Activated T-cell treated with anti-CD3 and anti-CD28 coated beads, Interleukin-2, amount 50 U/mL, for 72 hours (primary cell): ENCODE measurements at regions not wholly inside any gene's neighbourhood (a gene's known extent, or its start where the extent isn't known, plus 50 kb on each side); places are given as distances from the start of the nearest gene placed in this dataset.

ENCODE experiments used
- ATAC-seq, 2 donors: fragments of 150-1000 bp; cut with Tn5 transposase; replicated peaks in 1 of 2; 2 replicates each; pipeline ENCODE4 v1.10.0; 2021; ENCODE audit warnings: moderate library complexity in 2 of 2, mild to moderate bottlenecking in 1 of 2
- DNase-seq, 2 donors: peaks; one replicate each; pipeline ENCODE4 v3.0.0; 2021 to 2022; ENCODE audit warnings: mixed read lengths in 1 of 2
- H3K27ac Mint-ChIP-seq: one replicate; pipeline ENCODE4 v1.8.0; 2022; ENCODE audit warnings: mild to moderate bottlenecking, moderate library complexity, mixed read lengths
- H3K27me3 Mint-ChIP-seq: one replicate; pipeline ENCODE4 v1.8.0; 2022; ENCODE audit warnings: low read depth, mixed read lengths
- H3K36me3 Mint-ChIP-seq, 2 donors: one replicate each; pipeline ENCODE4 v1.8.0; 2022; ENCODE audit warnings: mixed read lengths in 2 of 2, mild to moderate bottlenecking in 1 of 2; ENCODE audit not compliant: insufficient read depth in 2 of 2
- H3K4me1 Mint-ChIP-seq: one replicate; pipeline ENCODE4 v1.8.0; 2022; ENCODE audit warnings: low read depth, mixed read lengths
- H3K4me3 Mint-ChIP-seq, 2 donors: one replicate each; pipeline ENCODE4 v1.8.0; 2022; ENCODE audit warnings: mild to moderate bottlenecking in 2 of 2, mixed read lengths in 2 of 2, moderate library complexity in 2 of 2
- H3K9me3 Mint-ChIP-seq, 2 donors: one replicate each; pipeline ENCODE4 v1.8.0; 2022; ENCODE audit warnings: mixed read lengths in 2 of 2

- ATAC-seq (no peak), DNase-seq (no peak)
- H3K4me1 Mint-ChIP-seq, result no peaks in the 10 kb centered on the region
- H3K4me3 Mint-ChIP-seq, result no peak overlapping the region
- H3K36me3 Mint-ChIP-seq, result no peaks in the 10 kb centered on the region
- H3K27me3 Mint-ChIP-seq, result no peaks in the 10 kb centered on the region
- no peak overlapping the region for H3K27ac Mint-ChIP-seq
- peaks cover 1 to 9% of the 10 kb centered on the region in 2 donors for H3K9me3 Mint-ChIP-seq
Measured at GRCh38 chr1:104801344-104801743, 1051.6 kb downstream of the AMY1C start.

- Mint-ChIP-seq H3K4me3 (no peak overlapping the region), H3K9me3 (peaks cover 0 to 6% of the 10 kb centered on the region in 2 donors)
- ATAC-seq, result no peak
Measured at GRCh38 chr1:104804147-104804546, 1054.4 kb downstream of the AMY1C start.

GRCh38 chr1:104807590-104807989, 1057.9 kb downstream of the AMY1C start:
- no peak overlapping the region for H3K27ac Mint-ChIP-seq
- no peaks in the 10 kb centered on the region for H3K36me3 Mint-ChIP-seq
- no peak for DNase-seq
- H3K9me3 Mint-ChIP-seq, result peaks cover 1 to 8% of the 10 kb centered on the region in 2 donors
- H3K4me1 Mint-ChIP-seq, result no peaks in the 10 kb centered on the region
- ATAC-seq, result no peak
- no peaks in the 10 kb centered on the region for H3K27me3 Mint-ChIP-seq
- H3K4me3 Mint-ChIP-seq, result no peak overlapping the region

More at GRCh38 chr1:104804147-104804546, 1054.4 kb downstream of the AMY1C start:
- H3K27me3 Mint-ChIP-seq, result no peaks in the 10 kb centered on the region
- no peaks in the 10 kb centered on the region for H3K4me1 Mint-ChIP-seq
- DNase-seq, result no peak
- no peak overlapping the region for H3K27ac Mint-ChIP-seq
- no peaks in the 10 kb centered on the region for H3K36me3 Mint-ChIP-seq

- H3K9me3 Mint-ChIP-seq, result peaks cover 1 to 4% of the 10 kb centered on the region in 2 donors
- DNase-seq (no peak), ATAC-seq (no peak)
- H3K36me3 Mint-ChIP-seq, result peaks cover 0 to 1% of the 10 kb centered on the region in 2 donors
- H3K27ac Mint-ChIP-seq, result no peak overlapping the region
- H3K4me1 Mint-ChIP-seq, result no peaks in the 10 kb centered on the region
- H3K27me3 Mint-ChIP-seq, result no peaks in the 10 kb centered on the region
- H3K4me3 Mint-ChIP-seq, result no peak overlapping the region
Measured at GRCh38 chr1:104825401-104825800, 1075.7 kb downstream of the AMY1C start.

- no peaks in the 10 kb centered on the region for H3K27me3 Mint-ChIP-seq
Measured at GRCh38 chr1:104830534-104830933, 1080.8 kb downstream of the AMY1C start.

GRCh38 chr1:104852151-104852550, 1102.5 kb downstream of the AMY1C start:
- ATAC-seq, result no peak
- no peaks in the 10 kb centered on the region for H3K36me3 Mint-ChIP-seq
- no peak overlapping the region for H3K27ac Mint-ChIP-seq

More at GRCh38 chr1:104830534-104830933, 1080.8 kb downstream of the AMY1C start:
- H3K27ac Mint-ChIP-seq, result no peak overlapping the region
- H3K4me1 Mint-ChIP-seq, result no peaks in the 10 kb centered on the region
- no peak overlapping the region for H3K4me3 Mint-ChIP-seq
- H3K9me3 Mint-ChIP-seq, result peaks cover 16 to 22% of the 10 kb centered on the region in 2 donors
- peaks cover 0 to 7% of the 10 kb centered on the region in 2 donors for H3K36me3 Mint-ChIP-seq
- ATAC-seq (no peak), DNase-seq (no peak)

GRCh38 chr1:104853276-104853675, 1103.6 kb downstream of the AMY1C start:
- DNase-seq, result no peak
- no peaks in the 10 kb centered on the region for H3K27me3 Mint-ChIP-seq

More at GRCh38 chr1:104852151-104852550, 1102.5 kb downstream of the AMY1C start:
- no peak for DNase-seq
- no peak overlapping the region for H3K4me3 Mint-ChIP-seq
- H3K4me1 Mint-ChIP-seq, result no peaks in the 10 kb centered on the region
- no peaks in the 10 kb centered on the region for H3K27me3 Mint-ChIP-seq
- H3K9me3 Mint-ChIP-seq, result peaks cover 1 to 3% of the 10 kb centered on the region in 2 donors

GRCh38 chr1:104854529-104854928, 1104.8 kb downstream of the AMY1C start:
- Mint-ChIP-seq H3K4me3 (no peak overlapping the region), H3K9me3 (peaks cover 1 to 12% of the 10 kb centered on the region in 2 donors), H3K27ac (no peak overlapping the region), H3K27me3 (no peaks in the 10 kb centered on the region), H3K36me3 (no peaks in the 10 kb centered on the region), H3K4me1 (no peaks in the 10 kb centered on the region)
- no peak for ATAC-seq
- no peak for DNase-seq

More at GRCh38 chr1:104853276-104853675, 1103.6 kb downstream of the AMY1C start:
- Mint-ChIP-seq H3K9me3 (peaks cover 1 to 8% of the 10 kb centered on the region in 2 donors), H3K4me3 (no peak overlapping the region), H3K36me3 (no peaks in the 10 kb centered on the region), H3K27ac (no peak overlapping the region), H3K4me1 (no peaks in the 10 kb centered on the region)
- no peak for ATAC-seq

GRCh38 chr1:104855550-104855949, 1105.9 kb downstream of the AMY1C start:
- peaks cover 0 to 2% of the 10 kb centered on the region in 2 donors for H3K36me3 Mint-ChIP-seq
- no peak for ATAC-seq
- H3K9me3 Mint-ChIP-seq, result peaks cover 1 to 13% of the 10 kb centered on the region in 2 donors
- H3K4me1 Mint-ChIP-seq, result no peaks in the 10 kb centered on the region
- H3K27me3 Mint-ChIP-seq, result no peaks in the 10 kb centered on the region
- H3K4me3 Mint-ChIP-seq, result no peak overlapping the region
- no peak for DNase-seq
- no peak overlapping the region for H3K27ac Mint-ChIP-seq

GRCh38 chr1:104856091-104856490, 1106.4 kb downstream of the AMY1C start:
- no peak for DNase-seq
- Mint-ChIP-seq H3K9me3 (peaks cover 1 to 13% of the 10 kb centered on the region in 2 donors), H3K4me1 (no peaks in the 10 kb centered on the region), H3K36me3 (peaks cover 0 to 2% of the 10 kb centered on the region in 2 donors), H3K4me3 (no peak overlapping the region), H3K27me3 (no peaks in the 10 kb centered on the region), H3K27ac (no peak overlapping the region)
- ATAC-seq, result no peak

GRCh38 chr1:104856518-104856917, 1106.8 kb downstream of the AMY1C start:
- Mint-ChIP-seq H3K4me3 (no peak overlapping the region), H3K4me1 (no peaks in the 10 kb centered on the region), H3K27ac (no peak overlapping the region), H3K27me3 (no peaks in the 10 kb centered on the region), H3K36me3 (peaks cover 0 to 2% of the 10 kb centered on the region in 2 donors), H3K9me3 (peaks cover 1 to 13% of the 10 kb centered on the region in 2 donors)
- ATAC-seq (no peak), DNase-seq (no peak)

- H3K9me3 Mint-ChIP-seq, result peaks cover 1 to 2% of the 10 kb centered on the region in 2 donors
- no peak overlapping the region for H3K27ac Mint-ChIP-seq
- no peaks in the 10 kb centered on the region for H3K4me1 Mint-ChIP-seq
- H3K4me3 Mint-ChIP-seq, result no peak overlapping the region
- DNase-seq, result no peak
- ATAC-seq, result no peak
- H3K36me3 Mint-ChIP-seq, result peaks cover 1% of the 10 kb centered on the region in 2 donors
- no peaks in the 10 kb centered on the region for H3K27me3 Mint-ChIP-seq
Measured at GRCh38 chr1:104868794-104869193, 1119.1 kb downstream of the AMY1C start.

GRCh38 chr1:104874044-104874443, 1124.3 kb downstream of the AMY1C start:
- Mint-ChIP-seq H3K9me3 (peaks cover 4 to 6% of the 10 kb centered on the region in 2 donors), H3K4me1 (no peaks in the 10 kb centered on the region), H3K4me3 (no peak overlapping the region), H3K27me3 (no peaks in the 10 kb centered on the region), H3K36me3 (peaks cover 1% of the 10 kb centered on the region in 2 donors), H3K27ac (no peak overlapping the region)
- DNase-seq (no peak), ATAC-seq (no peak)

- ATAC-seq (no peak), DNase-seq (no peak)
- H3K27me3 Mint-ChIP-seq, result no peaks in the 10 kb centered on the region
- H3K36me3 Mint-ChIP-seq, result peaks cover 0 to 1% of the 10 kb centered on the region in 2 donors
- no peak overlapping the region for H3K4me3 Mint-ChIP-seq
- H3K4me1 Mint-ChIP-seq, result no peaks in the 10 kb centered on the region
- no peak overlapping the region for H3K27ac Mint-ChIP-seq
- peaks cover 2 to 7% of the 10 kb centered on the region in 2 donors for H3K9me3 Mint-ChIP-seq
Measured at GRCh38 chr1:104878203-104878909, 1128.7 kb downstream of the AMY1C start.
